ENCODE measurements at regions not wholly inside any gene's neighbourhood (a gene's known extent, or its start where the extent isn't known, plus 50 kb on each side); places are given as distances from the start of the nearest gene placed in this dataset.

- DNase-seq: peak; percentile 3
- Mint-ChIP-seq H3K27me3 (ENCODE audit: unreplicated experiment) (peaks cover 66% of the 10 kb centered on the region), H3K4me3 (ENCODE audit: low read depth, unreplicated experiment) (peak overlapping the region; percentile 63), H3K27ac (ENCODE audit: unreplicated experiment) (no peak overlapping the region), H3K36me3 (ENCODE audit: insufficient read depth, unreplicated experiment) (no peaks in the 10 kb centered on the region), H3K4me1 (ENCODE audit: low read depth, unreplicated experiment) (no peaks in the 10 kb centered on the region), H3K9me3 (ENCODE audit: low read depth, unreplicated experiment) (no peaks in the 10 kb centered on the region)
- BruUV-seq (replicated peaks): no TSS peak
- intact Hi-C loops (cut with micrococcal nuclease; ENCODE audit: unreplicated experiment): no loop called here
- CTCF ChIA-PET: interaction anchor here (0.6 kb wide), 3 partner anchors 32 to 812 kb away, joined by 3 to 6 read pairs (median 4); no protein-coding TSS in a partner anchor
- TF ChIP-seq, protein P1, sequence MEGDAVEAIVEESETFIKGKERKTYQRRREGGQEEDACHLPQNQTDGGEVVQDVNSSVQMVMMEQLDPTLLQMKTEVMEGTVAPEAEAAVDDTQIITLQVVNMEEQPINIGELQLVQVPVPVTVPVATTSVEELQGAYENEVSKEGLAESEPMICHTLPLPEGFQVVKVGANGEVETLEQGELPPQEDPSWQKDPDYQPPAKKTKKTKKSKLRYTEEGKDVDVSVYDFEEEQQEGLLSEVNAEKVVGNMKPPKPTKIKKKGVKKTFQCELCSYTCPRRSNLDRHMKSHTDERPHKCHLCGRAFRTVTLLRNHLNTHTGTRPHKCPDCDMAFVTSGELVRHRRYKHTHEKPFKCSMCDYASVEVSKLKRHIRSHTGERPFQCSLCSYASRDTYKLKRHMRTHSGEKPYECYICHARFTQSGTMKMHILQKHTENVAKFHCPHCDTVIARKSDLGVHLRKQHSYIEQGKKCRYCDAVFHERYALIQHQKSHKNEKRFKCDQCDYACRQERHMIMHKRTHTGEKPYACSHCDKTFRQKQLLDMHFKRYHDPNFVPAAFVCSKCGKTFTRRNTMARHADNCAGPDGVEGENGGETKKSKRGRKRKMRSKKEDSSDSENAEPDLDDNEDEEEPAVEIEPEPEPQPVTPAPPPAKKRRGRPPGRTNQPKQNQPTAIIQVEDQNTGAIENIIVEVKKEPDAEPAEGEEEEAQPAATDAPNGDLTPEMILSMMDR (IDR thresholded peaks at IDR 0.05; ENCODE audit: unreplicated experiment): no peak
These were observed 114.8 kb upstream of the PAXBP1 start for GRCh38 chr21:32886339-32886738.

- no TSS peak for BruUV-seq (replicated peaks)
- TF ChIP-seq, protein P1 (IDR thresholded peaks at IDR 0.05; ENCODE audit: unreplicated experiment): no peak
- no peak for DNase-seq
- Mint-ChIP-seq H3K27me3 (ENCODE audit: unreplicated experiment) (peaks cover 66% of the 10 kb centered on the region), H3K4me1 (ENCODE audit: low read depth, unreplicated experiment) (no peaks in the 10 kb centered on the region), H3K9me3 (ENCODE audit: low read depth, unreplicated experiment) (no peaks in the 10 kb centered on the region), H3K36me3 (ENCODE audit: insufficient read depth, unreplicated experiment) (no peaks in the 10 kb centered on the region), H3K4me3 (ENCODE audit: low read depth, unreplicated experiment) (peak overlapping the region; percentile 63), H3K27ac (ENCODE audit: unreplicated experiment) (no peak overlapping the region)
- intact Hi-C loops (cut with micrococcal nuclease; ENCODE audit: unreplicated experiment): no loop called here
- CTCF ChIA-PET: no interaction called here
These were observed 115.5 kb upstream of the PAXBP1 start for GRCh38 chr21:32887026-32887425.

DNA sequence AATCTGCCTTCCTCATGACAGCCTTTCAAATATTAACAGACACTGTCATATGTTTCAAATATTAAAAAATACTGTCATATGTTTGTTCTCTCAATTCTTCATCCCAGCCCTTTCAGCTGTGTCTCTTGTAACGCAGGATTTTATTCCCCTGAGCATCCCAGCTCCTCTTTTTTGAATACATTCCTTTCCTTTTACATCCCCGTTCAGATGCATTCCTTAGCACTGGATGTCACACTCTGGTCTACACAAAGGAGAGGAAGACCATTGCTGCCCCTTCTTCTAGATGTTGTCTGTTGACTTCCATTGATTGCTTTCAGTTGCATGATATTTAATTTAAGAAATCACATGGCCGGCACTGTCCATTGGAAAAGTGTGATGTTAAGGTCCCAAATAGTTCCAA is 117.4 kb upstream of the PAXBP1 start:
- Mint-ChIP-seq H3K27me3 (ENCODE audit: unreplicated experiment) (peaks cover 75% of the 10 kb centered on the region), H3K9me3 (ENCODE audit: low read depth, unreplicated experiment) (no peaks in the 10 kb centered on the region), H3K4me1 (ENCODE audit: low read depth, unreplicated experiment) (no peaks in the 10 kb centered on the region), H3K36me3 (ENCODE audit: insufficient read depth, unreplicated experiment) (no peaks in the 10 kb centered on the region), H3K27ac (ENCODE audit: unreplicated experiment) (no peak overlapping the region), H3K4me3 (ENCODE audit: low read depth, unreplicated experiment) (no peak overlapping the region)
- no TSS peak for BruUV-seq (replicated peaks)
- CTCF ChIA-PET: no interaction called here
- intact Hi-C loops (cut with micrococcal nuclease; ENCODE audit: unreplicated experiment): no loop called here
- TF ChIP-seq, protein P1 (IDR thresholded peaks at IDR 0.05; ENCODE audit: unreplicated experiment): no peak
- DNase-seq: no peak

- H3K4me1 Mint-ChIP-seq (ENCODE audit: low read depth, unreplicated experiment): no peaks in the 10 kb centered on the region
- H3K27ac Mint-ChIP-seq (ENCODE audit: unreplicated experiment): no peak overlapping the region
- CTCF ChIA-PET: no interaction called here
- H3K9me3 Mint-ChIP-seq (ENCODE audit: low read depth, unreplicated experiment): no peaks in the 10 kb centered on the region
- TF ChIP-seq, protein P1 (IDR thresholded peaks at IDR 0.05; ENCODE audit: unreplicated experiment): no peak
- no peak overlapping the region for H3K4me3 Mint-ChIP-seq (ENCODE audit: low read depth, unreplicated experiment)
- intact Hi-C loops (cut with micrococcal nuclease; ENCODE audit: unreplicated experiment): no loop called here
- DNase-seq: no peak
- H3K36me3 Mint-ChIP-seq (ENCODE audit: insufficient read depth, unreplicated experiment): no peaks in the 10 kb centered on the region
- H3K27me3 Mint-ChIP-seq (ENCODE audit: unreplicated experiment): peaks cover 81% of the 10 kb centered on the region
- BruUV-seq (replicated peaks): no TSS peak
These were observed 118.0 kb upstream of the PAXBP1 start for GRCh38 chr21:32889596-32889995.
